ENCODE measurements at regions not wholly inside any gene's neighbourhood (a gene's known extent, or its start where the extent isn't known, plus 50 kb on each side); places are given as distances from the start of the nearest gene placed in this dataset.

DNA sequence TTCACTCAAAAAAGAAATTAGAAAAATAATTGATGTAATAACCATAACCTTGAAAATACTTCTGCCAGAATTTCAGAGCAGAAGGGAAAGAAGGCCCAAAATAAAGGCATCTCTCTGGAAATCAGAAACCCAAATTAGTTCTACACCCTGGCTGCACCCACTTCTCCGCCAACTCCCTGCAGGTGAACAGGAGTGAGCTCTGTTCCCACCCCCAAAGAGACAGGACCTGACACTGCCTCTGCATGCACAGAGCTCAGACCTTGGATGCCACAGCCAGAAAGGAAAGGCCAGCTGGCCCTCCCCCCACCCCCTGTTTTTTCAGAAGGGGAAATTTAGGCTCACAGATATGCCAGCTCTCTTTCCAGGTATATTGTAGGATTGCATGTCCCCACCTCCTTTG lies 228.2 kb downstream of the BCL11B start:
- no peak for DNase-seq (ENCODE audit: low spot score)

DNA sequence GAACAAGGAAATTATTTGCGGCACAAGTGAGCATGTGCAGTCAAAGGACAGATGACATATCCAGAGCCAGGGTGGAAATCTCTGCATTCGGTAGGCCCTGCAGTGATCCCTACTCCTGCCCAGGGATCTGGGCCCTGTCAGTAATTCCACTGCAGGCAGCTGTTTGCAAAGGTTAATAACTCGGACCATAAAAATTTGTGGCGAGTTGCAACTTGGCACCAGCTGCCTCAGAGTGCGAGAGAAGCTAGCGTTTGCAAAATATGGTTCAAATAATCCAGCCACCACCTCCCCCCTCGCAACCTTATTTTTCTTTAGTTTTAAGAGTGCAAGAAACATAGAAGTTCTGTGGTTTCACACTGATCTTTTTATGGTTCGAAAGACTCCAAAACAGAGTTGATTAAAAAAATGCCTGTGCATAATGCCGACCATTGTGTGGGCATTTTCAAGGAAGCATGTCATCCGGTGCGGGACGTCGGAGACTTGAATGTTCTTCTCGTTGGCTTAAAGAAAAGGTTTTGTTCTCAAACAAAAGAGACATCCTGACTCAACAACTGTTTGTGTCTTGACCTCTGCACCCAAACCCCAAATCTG lies 224.5 kb downstream of the BCL11B start:
- no peak for DNase-seq (ENCODE audit: low spot score)

DNA sequence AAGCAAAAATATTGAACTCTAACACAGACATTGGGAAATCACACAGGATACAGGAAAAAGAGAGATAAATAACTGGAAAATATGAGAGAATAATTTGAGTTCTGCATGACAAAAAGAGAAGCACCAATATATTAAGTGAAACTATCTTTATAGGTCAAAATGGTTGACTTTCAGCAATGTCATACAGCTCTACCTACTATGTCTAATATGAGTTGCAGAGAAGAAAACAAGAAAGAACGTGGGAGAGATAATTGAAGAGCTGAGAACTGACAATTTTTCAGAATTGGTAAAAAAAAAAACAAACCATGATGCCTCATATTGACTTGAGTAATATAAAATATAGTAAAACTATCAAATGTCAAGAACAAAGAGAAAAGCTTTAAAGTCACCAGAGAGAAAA lies 221.7 kb downstream of the BCL11B start:
- no peak for DNase-seq (ENCODE audit: low spot score)

DNA sequence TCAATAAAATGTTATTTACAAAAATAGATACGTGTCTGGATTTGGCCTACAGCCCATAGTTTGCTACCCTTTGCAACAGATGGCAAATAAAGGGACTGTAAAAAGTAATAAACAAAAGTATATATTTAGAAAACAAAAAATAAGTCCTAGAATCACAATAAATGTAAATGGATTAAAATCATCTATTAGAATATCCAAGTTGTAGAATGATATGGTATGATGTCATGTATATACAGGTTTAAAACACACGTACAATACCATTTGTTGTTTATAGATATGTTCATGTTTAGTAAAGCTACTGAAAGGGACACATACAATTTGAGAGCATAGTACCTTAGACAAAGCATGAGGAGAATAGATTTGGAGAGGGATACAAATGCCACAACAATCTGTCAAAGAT lies 219.5 kb downstream of the BCL11B start:
- no peak for DNase-seq (ENCODE audit: low spot score)

DNA sequence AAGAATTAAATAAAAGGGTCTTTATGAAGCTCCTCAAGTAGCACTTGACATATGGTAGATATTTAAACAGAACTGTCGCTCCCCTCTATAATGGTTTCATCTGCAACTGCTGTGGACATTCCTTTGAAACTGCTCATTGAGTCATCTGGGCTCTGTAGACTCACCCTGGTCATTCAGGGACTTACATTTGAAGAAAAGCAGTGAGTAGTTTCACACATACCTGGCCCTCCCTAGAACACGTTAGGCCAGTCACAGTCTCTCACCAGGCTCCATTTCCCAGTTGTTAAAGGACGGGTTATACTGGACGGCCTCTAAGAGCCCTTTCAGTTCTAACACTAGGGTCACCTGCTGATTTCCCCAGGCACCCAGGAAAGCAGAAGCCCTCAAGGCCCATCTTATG lies 217.0 kb downstream of the BCL11B start:
- no peak for DNase-seq (ENCODE audit: low spot score)

DNA sequence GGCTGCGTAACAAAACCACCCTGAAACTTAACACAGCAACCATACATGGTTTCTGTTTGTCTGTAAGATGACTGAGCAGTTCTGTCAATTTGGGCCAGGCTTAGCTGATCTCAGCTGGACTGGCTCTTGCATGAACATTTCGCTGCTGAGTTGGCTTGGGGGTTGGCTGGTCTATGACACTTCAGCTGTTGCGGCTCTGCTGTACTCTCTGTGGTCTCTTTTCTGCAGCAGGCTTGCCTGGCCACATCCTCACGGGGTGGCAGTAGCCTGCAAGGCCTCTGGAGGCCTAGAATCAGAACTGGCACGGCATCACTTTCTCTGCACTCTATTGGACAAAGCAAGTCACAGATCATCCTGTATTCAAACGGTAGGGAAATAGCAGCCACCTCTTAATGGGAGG lies 216.2 kb downstream of the BCL11B start:
- no peak for DNase-seq (ENCODE audit: low spot score)

DNA sequence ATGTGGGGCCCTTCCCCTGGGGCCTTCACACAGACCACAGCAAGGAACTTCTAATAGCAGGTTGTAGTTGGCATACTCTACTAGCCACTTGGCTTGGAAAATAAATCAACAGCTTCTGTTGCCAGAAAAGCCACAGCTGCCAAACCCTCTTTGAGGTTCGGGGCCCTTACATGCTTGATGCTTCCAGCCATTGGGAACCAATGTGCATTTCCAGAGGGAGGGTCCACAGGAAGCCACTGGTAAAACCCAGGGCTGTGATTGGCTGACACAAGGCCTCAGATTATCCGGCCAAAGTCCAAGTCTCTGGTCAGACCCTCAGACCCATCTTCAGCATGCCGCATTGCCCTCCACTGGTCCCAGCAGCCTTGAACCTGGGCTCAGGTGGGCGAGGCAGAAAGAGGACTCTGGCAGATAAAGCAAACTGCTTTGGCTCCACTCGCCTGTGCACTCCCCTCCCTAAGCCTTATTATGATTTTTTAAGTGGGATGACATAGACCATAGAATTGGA lies 214.4 kb downstream of the BCL11B start:
- DNase-seq (ENCODE audit: low spot score), result no peak

DNA sequence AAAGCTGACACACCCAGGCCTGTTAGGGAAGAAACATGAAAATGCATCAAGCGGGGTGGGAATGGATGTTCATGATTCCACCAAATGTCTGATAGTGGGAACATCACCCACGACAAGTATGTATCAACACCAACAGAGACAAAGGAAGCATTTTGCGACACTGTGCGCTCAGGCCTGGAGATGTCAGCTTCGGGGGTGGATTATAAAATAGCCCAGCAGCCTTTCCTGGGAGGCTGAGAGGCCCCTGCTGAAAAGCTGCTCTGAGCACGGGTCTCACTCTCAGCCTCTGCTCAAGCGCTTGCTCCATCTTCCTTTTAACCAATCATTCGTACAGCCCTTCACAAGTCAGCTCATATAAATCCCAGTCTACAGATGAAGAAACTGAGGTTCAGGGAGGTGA lies 213.5 kb downstream of the BCL11B start:
- DNase-seq (ENCODE audit: low spot score), result no peak

DNA sequence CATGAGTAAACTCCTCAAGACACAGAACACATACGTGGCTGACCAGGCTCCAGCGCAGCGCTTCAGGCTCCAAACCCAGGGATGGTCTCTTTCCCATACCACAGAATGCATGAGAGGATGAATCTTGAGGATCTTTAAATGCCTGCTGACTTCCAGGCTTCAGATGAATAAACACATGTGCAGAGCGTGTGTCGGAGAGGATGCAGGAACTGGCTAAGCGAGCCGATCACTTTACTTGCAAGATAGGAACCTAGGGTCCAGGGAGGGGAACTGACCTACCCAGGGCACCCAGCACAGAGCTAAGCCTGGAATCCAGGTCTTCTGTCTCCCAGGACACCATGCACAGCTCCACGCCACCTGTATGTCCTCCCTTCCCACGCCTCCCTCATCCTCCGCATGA lies 209.8 kb downstream of the BCL11B start:
- DNase-seq (ENCODE audit: low spot score), result no peak

DNA sequence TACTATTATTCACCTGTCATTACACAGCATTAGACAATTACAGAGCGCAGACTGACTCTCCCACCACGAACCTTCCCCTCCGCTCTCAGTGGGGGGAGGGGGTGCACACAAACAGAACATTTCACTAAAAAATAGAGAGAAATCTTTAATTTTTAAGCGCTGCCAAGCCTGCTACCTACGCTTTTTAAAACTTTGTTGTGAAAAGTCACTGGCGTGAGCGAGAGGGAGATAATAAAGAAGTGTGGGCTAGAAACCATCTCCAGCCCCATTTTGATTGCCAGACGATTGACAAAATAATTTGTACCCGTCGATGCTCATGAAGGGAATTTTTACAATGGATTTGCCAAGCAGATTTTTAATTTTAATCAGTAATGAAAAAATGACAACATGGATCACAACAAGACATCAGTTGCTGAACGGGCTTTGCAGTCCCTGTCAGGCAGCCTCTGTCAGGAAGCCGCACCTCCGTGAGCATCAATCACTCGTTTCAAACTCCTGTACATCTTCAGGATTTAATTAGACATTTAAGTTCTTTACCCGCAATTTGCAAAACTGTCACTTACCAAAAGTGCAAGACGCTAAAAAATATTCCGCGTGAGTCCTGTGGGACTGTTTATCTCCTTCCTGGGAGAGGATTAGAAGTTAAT lies 209.1 kb downstream of the BCL11B start:
- no peak for DNase-seq (ENCODE audit: low spot score)

DNA sequence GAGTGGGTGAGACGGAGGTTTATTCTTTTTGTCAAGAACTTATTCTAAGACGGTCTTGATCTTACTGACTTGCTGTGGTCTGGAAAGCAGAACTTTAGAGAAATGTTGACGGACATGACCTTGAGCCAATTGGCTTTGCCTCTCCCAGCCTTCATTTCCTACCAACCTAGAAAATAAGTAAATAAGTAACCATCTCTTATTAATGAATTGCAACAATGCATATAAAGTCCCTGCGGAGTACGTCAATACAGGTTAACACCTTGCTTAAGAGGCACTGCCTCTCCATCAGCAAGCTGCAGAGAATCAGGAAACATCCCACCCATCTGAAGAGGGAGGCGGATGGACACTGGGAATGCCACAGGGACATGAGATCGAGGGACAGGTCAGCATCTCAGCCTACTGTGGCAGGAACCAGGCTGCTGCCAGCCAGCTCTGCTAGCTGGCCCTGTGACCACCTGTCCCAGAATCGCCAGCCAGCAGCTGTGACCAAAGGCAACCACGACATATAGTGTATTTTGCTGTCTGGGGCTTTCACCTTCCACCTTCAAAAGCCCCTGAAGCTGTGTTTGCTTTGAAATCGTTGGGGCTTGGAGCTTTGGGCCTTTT lies 208.3 kb downstream of the BCL11B start:
- no peak for DNase-seq (ENCODE audit: low spot score)

DNA sequence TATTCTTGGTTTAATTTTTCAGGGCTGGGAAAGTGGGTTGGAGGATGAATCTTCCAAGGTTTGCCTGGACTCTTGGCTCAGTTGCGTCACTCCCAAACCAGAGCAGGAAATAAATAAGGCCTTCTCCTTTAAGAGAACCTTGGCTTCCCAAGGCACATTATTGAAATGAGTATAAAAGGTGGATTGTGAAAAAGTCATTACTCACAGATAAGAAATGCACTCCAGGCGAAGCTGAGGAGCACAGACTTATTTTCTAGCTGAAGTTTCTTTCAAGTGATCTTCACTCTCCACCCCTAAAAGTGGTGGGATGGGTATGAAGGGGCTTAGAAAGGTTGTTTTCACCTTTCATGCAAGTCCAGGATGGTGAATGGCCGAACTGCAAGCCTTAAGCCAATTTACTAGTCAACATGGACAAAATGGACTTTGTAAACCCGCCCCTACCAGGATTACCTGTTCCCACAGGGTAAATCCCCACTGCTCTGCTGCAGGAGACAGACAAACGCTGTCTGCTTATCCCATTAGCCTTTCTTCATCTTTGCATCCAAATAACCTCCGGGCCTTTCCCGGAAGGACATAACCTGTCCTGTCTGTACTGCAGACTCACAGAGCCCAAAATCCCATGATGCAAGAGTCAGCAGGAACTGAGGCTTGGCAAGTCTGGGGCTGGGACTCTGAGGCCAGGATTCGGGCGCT lies 207.6 kb downstream of the BCL11B start:
- no peak for DNase-seq (ENCODE audit: low spot score)

DNA sequence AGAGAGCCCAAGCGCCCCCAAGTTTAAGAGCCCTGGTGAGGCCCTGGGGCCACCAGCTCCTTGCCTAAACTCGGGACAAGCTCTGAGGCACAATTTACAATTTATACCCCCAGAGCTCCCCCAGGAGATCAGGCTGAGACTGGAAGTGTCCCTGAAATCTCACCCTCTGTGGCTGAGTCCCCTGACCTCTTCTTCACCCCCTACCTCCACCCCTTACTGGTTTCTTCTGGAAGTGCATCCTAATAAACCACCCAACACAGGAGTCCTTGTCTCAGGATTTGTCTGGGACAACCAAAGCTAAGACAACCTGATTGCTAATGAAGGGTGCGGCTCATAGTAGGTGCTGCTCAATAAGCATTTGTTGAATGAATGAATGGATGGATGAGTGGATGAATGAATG lies 206.4 kb downstream of the BCL11B start:
- no peak for DNase-seq (ENCODE audit: low spot score)

DNA sequence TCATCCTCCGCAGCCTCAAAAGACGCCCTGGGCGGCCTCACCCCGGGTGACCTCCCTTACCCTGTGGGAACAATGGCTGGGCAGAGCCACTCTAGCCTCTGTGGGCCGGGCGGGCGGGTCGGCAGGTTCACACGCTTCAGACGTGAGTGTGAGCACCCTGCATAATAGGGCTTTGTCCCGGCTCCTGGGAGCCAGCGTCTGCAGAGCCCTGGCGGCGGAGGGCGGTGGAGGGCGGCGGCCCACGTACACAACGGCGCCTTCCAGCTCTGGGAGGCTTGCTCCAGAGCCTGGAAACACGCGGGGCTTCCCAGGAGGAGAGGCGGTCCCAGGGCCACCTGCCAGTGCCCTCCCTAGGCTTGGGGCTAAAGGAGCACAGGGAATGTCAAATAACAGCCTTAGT lies 205.6 kb downstream of the BCL11B start:
- DNase-seq (ENCODE audit: low spot score), result no peak

DNA sequence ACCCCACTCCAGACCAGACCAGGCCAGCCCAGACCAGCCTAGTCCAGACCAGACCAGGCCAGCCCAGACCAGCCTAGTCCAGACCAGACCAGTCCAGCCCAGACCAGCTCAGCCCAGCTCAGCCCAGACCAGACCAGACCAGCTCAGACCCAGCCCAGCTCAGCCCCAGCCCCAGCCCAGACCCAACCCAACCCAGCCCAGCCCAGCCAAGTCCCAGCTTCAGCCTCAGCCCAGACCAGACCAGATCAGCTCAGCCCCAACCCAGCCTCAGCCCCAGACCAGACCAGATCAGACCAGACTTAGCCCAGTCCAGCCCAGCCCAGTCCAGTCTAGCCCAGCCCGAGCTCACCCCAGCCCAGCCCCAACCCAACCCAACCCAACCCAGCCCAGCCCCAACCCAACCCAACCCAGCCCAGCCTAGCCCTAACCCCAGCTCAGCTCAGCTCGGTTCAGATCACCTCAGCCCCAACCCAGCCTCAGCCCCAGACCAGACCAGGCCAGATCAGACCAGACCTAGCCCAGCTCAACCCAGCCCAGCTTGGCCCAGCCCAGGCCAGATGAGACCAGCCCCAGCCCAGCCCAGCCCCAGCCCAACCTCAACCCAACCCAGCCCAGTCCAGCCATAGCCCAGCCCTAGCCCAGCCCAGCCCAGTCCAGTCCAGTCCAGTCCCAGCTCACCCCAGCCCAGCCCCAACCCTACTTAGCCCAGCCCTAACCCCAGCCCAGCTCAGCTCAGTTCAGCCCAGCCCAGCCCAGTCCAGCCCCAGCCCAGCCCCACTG lies 204.7 kb downstream of the BCL11B start:
- no peak for DNase-seq (ENCODE audit: low spot score)

DNA sequence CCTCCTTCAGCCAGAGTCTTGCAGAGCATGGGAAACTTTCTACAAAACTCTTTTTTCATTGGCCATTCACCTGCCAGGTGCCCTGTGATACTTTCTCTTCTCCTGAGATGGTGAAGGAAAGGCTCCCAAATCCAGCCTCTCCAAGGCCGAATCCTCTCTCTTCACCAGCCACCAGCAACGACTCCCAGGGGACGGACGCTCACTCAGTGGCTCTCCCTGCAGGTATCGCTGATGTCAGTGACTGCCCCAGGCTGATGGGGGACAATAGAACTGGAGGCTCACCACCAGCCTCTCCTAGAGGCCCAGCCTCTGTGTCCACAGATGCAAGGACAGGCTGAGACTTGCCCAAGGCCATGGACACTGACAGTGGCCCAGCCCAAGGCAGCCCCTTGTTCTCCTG lies 204.1 kb downstream of the BCL11B start:
- DNase-seq (ENCODE audit: low spot score), result no peak

DNA sequence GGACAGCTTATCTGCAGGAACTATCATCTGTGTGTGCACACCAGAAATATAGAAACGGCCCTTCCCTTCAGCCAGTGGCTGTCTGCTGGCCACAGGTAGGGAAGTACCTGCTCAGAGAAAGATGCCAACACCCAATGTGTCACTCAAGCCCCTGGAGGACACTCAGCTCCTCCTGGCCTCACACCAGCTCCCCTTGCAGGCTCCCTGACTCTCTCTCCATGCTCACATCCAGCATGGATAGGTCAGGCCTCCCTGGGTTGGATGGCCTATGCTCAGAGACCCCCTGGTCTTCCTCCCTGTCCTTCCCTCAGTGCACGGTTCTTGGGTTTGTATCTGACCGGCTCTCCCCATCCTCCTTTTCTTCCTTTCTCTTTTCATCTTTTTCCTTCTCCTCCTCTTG lies 202.1 kb downstream of the BCL11B start:
- no peak for DNase-seq (ENCODE audit: low spot score)

DNA sequence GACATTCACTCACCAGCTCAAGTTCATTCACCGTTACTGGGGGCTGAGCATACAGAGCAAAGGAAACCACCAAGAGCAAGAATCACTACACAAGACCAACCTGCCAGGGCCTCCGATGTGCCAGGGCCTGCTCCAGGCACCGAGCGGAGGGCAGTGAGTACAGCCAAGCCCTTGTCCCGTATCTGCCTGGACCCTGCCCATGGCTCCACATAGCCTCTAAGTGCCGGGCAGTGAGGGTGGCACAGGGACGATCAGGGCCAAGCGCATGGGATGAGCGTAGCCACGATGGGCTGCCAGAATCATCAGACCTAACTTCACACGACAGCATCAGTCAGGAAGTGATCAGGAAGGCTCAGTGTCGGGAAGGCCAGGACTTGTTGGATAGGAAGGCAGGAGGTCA lies 199.6 kb downstream of the BCL11B start:
- DNase-seq (ENCODE audit: low spot score), result no peak

DNA sequence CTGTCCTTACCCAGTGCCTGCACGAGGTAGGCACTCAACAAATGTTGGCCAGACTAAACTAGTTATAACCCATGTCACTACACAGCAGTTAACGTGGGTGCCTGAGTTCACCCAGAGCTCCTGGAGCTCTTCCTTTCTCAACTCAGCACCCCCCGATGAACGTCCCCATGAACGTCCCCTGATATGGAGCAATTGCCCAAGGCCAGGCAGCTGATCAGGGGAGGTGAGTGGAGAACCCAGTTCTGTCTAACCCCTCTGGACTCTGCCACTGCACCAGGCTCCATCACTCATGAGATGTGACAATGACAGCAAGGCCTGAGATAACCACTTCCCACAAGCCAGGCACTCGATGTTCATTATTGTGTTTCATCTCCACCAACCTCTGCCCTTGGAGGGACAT lies 199.0 kb downstream of the BCL11B start:
- no peak for DNase-seq (ENCODE audit: low spot score)

DNA sequence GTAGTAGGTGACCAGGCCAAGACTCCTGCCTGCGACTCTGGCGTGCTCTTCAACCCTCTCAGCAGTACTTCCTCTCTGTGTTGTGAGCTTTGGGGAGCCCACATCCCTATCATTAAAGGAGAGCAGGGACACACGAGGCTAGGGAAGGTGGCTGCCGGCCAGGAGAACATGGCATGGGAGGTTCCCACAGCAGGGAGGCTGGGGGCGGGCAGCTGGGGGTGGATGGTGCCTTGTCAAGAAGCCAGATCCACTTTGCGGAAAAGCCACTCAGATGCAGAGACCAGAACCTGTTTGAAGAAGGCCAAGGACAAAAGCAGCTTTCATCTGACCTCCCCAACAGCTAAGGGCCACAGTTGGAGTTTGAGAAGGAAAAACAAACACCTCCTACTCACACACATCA lies 198.6 kb downstream of the BCL11B start:
- no peak for DNase-seq (ENCODE audit: low spot score)

DNA sequence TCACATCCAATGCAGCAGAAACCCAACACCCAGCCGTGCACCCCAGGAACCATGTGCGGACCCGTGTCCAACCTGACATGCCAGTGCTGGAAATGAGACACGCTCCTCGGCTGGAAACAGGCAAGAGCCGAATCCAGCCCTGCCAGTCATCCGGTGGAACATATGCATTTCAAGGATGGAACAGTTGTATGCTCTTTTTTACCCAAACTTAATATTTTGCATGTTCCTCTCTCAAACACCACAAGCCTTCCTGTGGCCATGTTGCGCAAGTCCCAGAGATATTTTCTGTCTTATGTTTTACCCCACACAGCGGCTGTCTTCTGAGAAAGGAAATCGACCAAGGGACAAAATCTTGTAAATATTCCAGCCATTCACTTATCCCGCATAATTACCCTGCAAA lies 196.9 kb downstream of the BCL11B start:
- no peak for DNase-seq (ENCODE audit: low spot score)

DNA sequence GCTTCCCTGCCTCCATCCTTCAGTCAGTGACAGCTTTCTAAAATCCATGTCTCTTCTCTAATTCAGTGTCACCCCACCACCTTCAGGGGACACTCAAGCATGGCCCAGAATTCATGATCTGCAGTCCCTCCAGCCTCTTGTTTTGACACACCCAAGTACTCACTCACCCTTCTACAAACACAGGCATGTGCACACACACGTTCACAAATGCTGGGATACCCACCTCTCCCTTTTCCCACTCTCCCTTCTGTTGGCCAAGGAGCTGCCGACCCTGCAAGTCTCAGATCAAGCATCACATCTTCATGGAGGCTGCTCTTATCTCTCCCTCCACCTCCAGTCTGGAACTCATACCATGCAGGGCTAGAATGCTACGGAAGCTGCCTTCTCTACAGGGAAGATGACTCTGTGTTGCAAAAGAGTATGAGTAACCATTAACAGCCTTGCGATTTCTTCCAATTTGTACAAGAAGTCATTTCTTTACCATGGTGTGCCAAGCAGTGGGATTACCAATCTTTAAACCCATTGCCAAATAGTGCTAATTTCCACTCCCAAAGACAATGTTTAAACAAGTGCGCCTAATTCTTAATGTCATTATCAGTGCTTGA lies 196.1 kb downstream of the BCL11B start:
- no peak for DNase-seq (ENCODE audit: low spot score)
